ENCODE measurements at regions not wholly inside any gene's neighbourhood (a gene's known extent, or its start where the extent isn't known, plus 50 kb on each side); places are given as distances from the start of the nearest gene placed in this dataset.

DNA sequence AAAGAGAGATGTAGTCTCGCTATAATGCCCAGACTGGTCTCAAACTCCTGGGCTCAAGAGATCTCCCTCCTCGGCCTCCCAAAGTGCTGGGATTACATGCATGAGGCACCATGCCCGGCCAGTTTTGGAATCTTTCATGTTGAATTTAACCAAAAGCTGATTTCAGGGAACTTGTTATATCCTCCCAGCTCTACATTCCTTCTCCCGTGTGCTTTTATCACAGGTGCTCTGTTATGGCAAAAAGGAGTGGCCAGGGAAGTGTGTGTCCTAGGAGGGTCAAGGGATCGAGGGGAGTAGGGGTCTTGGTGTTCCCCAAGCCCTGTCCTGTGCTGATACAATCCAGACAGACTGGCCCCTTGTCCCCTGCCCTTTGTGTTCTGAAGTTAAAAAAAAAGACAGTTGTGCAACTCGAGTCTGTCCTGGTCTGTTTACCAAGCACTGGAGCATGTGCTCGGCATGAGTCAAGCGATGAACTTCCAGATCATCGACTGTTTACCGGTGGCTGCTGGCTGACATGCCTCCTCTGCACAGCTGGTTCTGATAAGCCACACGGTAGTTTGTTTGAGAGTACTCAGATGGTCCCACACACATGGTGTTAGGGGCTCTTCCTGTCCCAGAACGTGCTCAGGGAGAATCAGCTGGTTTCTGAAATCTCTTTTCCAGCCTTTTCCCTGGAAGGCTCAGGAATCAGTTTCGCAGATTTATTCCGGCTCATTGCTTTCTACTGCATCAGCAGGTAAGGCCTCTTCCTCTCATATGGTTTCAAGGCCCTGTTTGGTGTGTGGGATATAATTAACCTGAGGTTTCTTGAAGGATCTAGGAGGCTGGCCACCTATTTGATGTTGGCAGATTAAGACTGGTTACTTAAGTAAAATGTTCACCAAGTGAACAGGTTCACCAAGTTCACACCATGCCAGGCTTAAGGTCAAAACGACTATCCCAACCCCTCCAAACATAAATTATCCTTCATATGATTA is 52.6 kb upstream of the NAA20 start:
- no peak for DNase-seq (ENCODE audit: low read depth in 1 of 2, low spot score in 1 of 2)
- H3K27ac ChIP-seq (replicated peaks), result no peak overlapping the region
- H3K27me3 ChIP-seq (ENCODE audit: insufficient read depth, poor library complexity, severe bottlenecking), result no peaks in the 10 kb centered on the region
- TF ChIP-seq SPI1 (IDR thresholded peaks at IDR 0.05; ENCODE audit: borderline replicate concordance, low read depth) (no peak), POLR2AphosphoS5 (IDR thresholded peaks at IDR 0.05; ENCODE audit: low read depth) (no peak), REST (IDR thresholded peaks at IDR 0.05; ENCODE audit: insufficient replicate concordance, low read depth) (no peak), CTCF (IDR thresholded peaks at IDR 0.05; ENCODE audit: insufficient read depth, low read length) (no peak), GABPA (IDR thresholded peaks at IDR 0.05; ENCODE audit: low read depth) (no peak)
- no peak overlapping the region for H3K4me3 ChIP-seq (replicated peaks; ENCODE audit: insufficient read depth, low read length)

- Histone ChIP-seq H3K27ac (replicated peaks) (no peak overlapping the region), H3K4me3 (replicated peaks; ENCODE audit: insufficient read depth, low read length) (no peak overlapping the region), H3K27me3 (ENCODE audit: insufficient read depth, poor library complexity, severe bottlenecking) (no peaks in the 10 kb centered on the region)
- DNase-seq (ENCODE audit: low read depth in 1 of 2, low spot score in 1 of 2), result no peak
- TF ChIP-seq POLR2AphosphoS5 (IDR thresholded peaks at IDR 0.05; ENCODE audit: low read depth), result no peak
- no peak for TF ChIP-seq SPI1 (IDR thresholded peaks at IDR 0.05; ENCODE audit: borderline replicate concordance, low read depth)
- no peak for TF ChIP-seq CTCF (IDR thresholded peaks at IDR 0.05; ENCODE audit: insufficient read depth, low read length)
- no peak for TF ChIP-seq GABPA (IDR thresholded peaks at IDR 0.05; ENCODE audit: low read depth)
- no peak for TF ChIP-seq REST (IDR thresholded peaks at IDR 0.05; ENCODE audit: insufficient replicate concordance, low read depth)
These were observed 50.3 kb upstream of the NAA20 start for GRCh38 chr20:19966840-19967239.
